ENCODE measurements at regions not wholly inside any gene's neighbourhood (a gene's known extent, or its start where the extent isn't known, plus 50 kb on each side); places are given as distances from the start of the nearest gene placed in this dataset.

DNA sequence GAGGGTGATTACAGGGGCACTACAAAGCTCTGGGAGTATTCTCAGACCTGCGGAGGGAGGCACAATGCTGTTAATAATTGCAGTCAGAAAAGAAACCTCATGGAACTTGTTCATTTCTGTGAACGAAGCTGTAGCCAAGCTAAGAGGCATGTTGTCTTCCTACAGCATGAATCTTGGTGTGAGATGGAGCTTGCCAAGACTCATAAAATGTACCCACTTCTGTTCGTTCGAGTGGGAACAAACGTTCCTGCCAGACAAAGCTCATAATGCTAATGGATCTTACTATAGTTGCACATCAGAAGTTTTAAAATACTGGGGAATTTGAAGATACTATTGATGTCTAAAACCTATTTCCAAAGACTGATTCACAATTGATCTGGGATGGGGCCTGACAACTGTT is 489.1 kb downstream of the ZEB2 start:
- no peak for TF ChIP-seq CTCF (IDR thresholded peaks at IDR 0.05; ENCODE audit: low read depth, low read length)
- Histone ChIP-seq H3K27ac (ENCODE audit: low read depth, low read length) (no peak overlapping the region), H3K4me3 (ENCODE audit: low read depth, low read length) (no peak overlapping the region), H3K27me3 (ENCODE audit: control insufficient read depth, insufficient read depth, low read length) (no peaks in the 10 kb centered on the region), H3K9me3 (ENCODE audit: control insufficient read depth, insufficient read depth, low read length) (no peaks in the 10 kb centered on the region)
- no peak for DNase-seq (ENCODE audit: low read depth, low spot score)
- ChIA-PET CTCF (interaction anchor here (0.5 kb wide), 1 partner anchor 181 kb away, joined by 4 read pairs; no protein-coding TSS in a partner anchor), POLR2A (no interaction called here)

DNA sequence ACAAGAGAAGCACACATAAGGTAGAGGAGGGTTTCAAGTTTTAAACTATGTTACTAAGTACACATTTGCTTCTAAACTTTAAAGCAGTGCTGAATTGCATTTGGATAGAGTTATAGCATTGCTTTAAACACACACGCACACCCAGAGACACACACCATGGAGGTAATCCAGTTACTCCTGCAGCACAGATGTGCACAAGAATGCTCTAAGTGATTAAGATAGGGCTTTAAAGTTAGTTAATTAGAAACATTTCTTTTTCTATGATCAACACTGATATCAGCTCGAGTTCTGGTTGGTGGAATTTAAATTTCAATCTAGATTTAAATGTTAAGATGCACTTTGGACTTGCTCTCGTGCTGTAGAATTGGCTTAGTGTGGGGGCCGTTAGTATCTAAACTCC is 492.3 kb downstream of the ZEB2 start:
- peaks cover under 1% of the 10 kb centered on the region for H3K9me3 ChIP-seq (ENCODE audit: control insufficient read depth, insufficient read depth, low read length)
- no peak overlapping the region for H3K27ac ChIP-seq (ENCODE audit: low read depth, low read length)
- DNase-seq (ENCODE audit: low read depth, low spot score): no peak
- no peak for TF ChIP-seq CTCF (IDR thresholded peaks at IDR 0.05; ENCODE audit: low read depth, low read length)
- ChIA-PET POLR2A (no interaction called here), CTCF (no interaction called here)
- H3K4me3 ChIP-seq (ENCODE audit: low read depth, low read length): no peak overlapping the region
- no peaks in the 10 kb centered on the region for H3K27me3 ChIP-seq (ENCODE audit: control insufficient read depth, insufficient read depth, low read length)

DNA sequence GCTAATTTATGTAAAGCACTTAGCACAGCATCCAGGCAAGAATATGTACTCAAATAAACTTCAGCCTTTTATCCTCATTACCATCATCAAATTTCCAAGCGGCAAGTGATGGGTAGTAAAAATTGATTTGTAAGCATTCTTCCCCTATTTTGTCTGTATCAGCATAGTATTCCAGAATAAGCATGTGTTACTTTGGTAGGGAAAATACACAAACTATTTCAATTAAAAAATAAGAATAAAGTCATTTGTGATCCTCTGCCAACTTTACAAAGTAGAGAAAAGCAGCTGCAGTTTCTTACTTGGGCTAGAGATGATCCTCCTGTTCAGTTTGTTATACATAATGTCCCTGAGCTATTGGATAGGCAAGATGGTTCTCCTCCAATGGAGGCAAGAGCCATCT is 493.2 kb downstream of the ZEB2 start:
- TF ChIP-seq CTCF (IDR thresholded peaks at IDR 0.05; ENCODE audit: low read depth, low read length): no peak
- POLR2A ChIA-PET: no interaction called here
- H3K9me3 ChIP-seq (ENCODE audit: control insufficient read depth, insufficient read depth, low read length): peaks cover 6% of the 10 kb centered on the region
- CTCF ChIA-PET: no interaction called here
- H3K27ac ChIP-seq (ENCODE audit: low read depth, low read length): no peak overlapping the region
- no peak overlapping the region for H3K4me3 ChIP-seq (ENCODE audit: low read depth, low read length)
- no peaks in the 10 kb centered on the region for H3K27me3 ChIP-seq (ENCODE audit: control insufficient read depth, insufficient read depth, low read length)
- DNase-seq (ENCODE audit: low read depth, low spot score): no peak

DNA sequence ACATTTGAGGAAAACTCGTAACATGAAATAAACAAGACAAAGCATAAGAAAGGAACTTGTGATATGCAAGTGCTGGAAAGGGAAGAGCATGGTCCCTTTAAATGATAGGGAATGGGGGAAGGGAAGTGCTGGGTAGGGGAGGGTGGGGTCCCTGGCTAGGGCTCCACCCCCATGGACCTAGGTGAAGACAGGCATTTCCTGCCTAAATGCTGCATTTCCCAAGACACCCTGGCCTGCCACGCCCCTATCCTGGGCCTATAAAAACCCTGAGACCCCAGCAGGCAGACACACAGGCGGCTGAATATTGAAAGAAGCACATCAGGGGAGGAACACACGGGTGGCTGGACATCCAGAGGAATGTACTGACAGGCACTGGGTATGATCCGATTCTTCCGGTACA is 499.9 kb downstream of the ZEB2 start:
- no peak for DNase-seq (ENCODE audit: low read depth, low spot score)
- Histone ChIP-seq H3K9me3 (ENCODE audit: control insufficient read depth, insufficient read depth, low read length) (peaks cover 6% of the 10 kb centered on the region), H3K27ac (ENCODE audit: low read depth, low read length) (no peak overlapping the region), H3K4me3 (ENCODE audit: low read depth, low read length) (no peak overlapping the region), H3K27me3 (ENCODE audit: control insufficient read depth, insufficient read depth, low read length) (no peaks in the 10 kb centered on the region)
- POLR2A ChIA-PET: no interaction called here
- CTCF ChIA-PET: no interaction called here
- TF ChIP-seq CTCF (IDR thresholded peaks at IDR 0.05; ENCODE audit: low read depth, low read length): no peak

DNA sequence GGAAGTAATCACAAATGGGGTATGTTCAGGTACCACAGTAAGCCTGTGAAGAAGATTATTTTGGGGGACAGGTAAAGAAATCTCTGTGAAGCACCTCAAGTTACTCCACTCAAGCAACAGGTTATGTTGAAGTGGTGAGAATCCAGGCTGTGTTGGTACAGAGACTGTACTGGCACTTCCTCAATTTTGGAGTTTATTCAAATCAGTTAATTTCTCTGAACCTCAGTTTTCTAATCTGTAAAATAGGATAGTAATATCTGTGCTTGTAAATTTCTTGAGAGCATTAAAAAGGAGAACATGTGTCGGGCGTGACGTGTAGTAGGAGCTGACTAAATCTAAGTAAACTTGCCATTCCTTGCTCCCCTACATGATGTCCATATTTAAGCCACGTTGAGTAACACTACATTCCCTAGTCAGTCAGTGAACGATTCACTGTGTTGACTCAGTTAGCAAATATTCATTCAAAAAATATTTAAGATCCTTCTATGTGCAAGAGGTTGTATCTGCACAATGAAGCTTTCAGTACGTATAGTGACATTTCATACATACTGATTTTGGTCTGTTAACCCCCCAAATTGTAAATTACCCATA is 504.2 kb downstream of the ZEB2 start:
- ChIA-PET POLR2A (interaction anchor here (1.0 kb wide), 1 partner anchor 79 kb away, joined by 4 read pairs; no protein-coding TSS in a partner anchor), CTCF (no interaction called here)
- no peaks in the 10 kb centered on the region for H3K9me3 ChIP-seq (ENCODE audit: control insufficient read depth, insufficient read depth, low read length)
- no peak overlapping the region for H3K4me3 ChIP-seq (ENCODE audit: low read depth, low read length)
- DNase-seq (ENCODE audit: low read depth, low spot score): peak; percentile 84
- H3K27me3 ChIP-seq (ENCODE audit: control insufficient read depth, insufficient read depth, low read length): no peaks in the 10 kb centered on the region
- H3K27ac ChIP-seq (ENCODE audit: low read depth, low read length): peak overlapping the region; percentile 21
- no peak for TF ChIP-seq CTCF (IDR thresholded peaks at IDR 0.05; ENCODE audit: low read depth, low read length)
